GM21528 (cell line): ENCODE measurements at regions not wholly inside any gene's neighbourhood (a gene's known extent, or its start where the extent isn't known, plus 50 kb on each side); places are given as distances from the start of the nearest gene placed in this dataset.
A peak's percentile ranks its signal among the peaks of the same experiment; 100 is the strongest.
"Not testable (repeated sequence)": the region's sequence is repeated elsewhere in the genome, so short reads cannot be mapped to it uniquely, and the experiment has no call there.

Experiments used
- ATAC-seq: cut with Tn5 transposase; IDR thresholded peaks from one replicate; pipeline ENCODE4 v1.9.1; 2021; ENCODE audit warnings: mild to moderate bottlenecking, moderate library complexity; ENCODE audit not compliant: unreplicated experiment, low FRiP score

DNA sequence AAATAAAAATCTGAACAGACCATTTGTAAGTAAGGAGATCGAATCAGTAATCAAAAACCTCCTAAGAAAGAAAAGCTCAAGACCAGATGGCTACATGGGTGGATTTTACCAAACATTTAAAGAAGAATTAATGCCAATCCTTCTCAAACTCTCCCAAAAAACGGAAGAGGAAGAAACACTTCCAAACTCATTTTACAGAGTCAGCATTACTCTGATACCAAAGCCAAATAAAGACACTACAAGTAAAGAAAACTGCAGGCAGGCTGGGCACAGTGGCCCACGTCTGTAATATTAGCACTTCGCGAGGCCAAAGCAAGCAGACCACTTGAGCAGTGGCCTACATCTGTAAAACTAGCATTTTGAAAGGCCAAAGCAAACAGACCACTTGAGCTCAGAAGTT is 159.8 kb downstream of the DPY19L2 start:
- ATAC-seq = no peak

- no peak for ATAC-seq
These were observed 168.7 kb downstream of the DPY19L2 start for GRCh38 chr12:63499567-63499966.

GRCh38 chr12:63498239-63498638 is 170.1 kb downstream of the DPY19L2 start:
- no peak for ATAC-seq

DNA sequence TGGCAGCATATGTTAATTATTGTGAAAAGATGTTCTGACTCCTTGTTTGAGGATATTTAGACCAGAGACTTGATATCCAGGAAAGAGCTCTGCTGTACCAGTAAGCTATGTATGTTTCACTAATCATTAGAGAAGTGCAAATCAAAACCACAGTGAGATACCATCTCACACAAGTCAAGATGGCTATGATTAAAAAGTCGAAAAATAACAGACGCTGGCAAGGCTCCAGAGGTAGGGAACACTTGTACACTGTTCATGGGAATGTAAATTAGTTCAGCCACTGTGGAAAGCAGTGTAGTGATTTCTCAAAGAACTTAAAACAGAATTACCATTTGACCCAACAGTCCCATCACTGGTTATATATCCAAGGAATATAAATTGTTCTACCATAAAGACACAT is 171.6 kb downstream of the DPY19L2 start:
- no peak for ATAC-seq

- no peak for ATAC-seq
These were observed 172.3 kb downstream of the DPY19L2 start for GRCh38 chr12:63495974-63496373.

- ATAC-seq = not testable (repeated sequence)
These were observed 174.9 kb downstream of the DPY19L2 start for GRCh38 chr12:63493357-63493756.

- ATAC-seq = no peak
These were observed 188.1 kb downstream of the DPY19L2 start for GRCh38 chr12:63480186-63480585.

- ATAC-seq = no peak
These were observed 198.1 kb downstream of the DPY19L2 start for GRCh38 chr12:63470161-63470560.

- ATAC-seq = no peak
These were observed 200.3 kb downstream of the DPY19L2 start for GRCh38 chr12:63467951-63468350.

GRCh38 chr12:63457857-63458256 is 210.4 kb downstream of the DPY19L2 start:
- ATAC-seq = no peak

DNA sequence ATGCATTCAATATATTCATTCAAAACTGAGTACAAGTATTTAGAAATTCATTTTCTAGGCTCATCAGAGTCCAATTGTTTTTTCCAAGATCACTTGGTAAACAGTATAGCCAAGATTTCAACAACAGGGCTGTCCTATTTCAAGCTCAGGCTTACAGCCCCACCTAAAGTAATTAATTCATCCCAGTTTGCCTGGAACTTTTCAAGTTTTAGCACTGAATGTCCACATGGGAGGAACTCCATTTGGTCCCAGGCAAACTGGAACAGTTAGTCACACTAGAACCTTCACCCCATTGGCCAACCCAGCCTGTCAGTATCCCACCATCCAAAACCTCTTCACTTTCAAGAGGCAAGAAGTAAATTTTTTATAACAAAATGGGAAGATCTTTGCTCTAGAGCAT is 210.9 kb downstream of the DPY19L2 start:
- ATAC-seq = no peak

DNA sequence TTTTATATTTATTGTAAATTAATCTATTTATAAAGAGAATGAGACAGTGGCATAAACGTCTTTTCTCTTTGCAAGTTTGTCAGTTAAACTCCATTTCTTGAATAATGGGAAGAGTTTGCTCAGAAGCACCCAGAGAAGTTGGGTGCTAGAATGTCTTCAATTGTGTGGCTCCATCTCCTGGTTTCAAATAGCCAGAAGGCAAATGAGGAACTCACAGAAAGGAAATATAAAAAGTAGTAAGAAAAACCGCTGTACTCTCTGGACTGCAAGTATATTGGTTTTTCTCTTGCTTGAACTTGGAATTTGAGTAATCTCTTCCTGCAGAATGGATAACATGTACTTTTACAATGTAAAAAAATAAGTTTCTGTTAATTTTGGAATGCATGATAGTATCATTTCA is 217.5 kb downstream of the DPY19L2 start:
- no peak for ATAC-seq

DNA sequence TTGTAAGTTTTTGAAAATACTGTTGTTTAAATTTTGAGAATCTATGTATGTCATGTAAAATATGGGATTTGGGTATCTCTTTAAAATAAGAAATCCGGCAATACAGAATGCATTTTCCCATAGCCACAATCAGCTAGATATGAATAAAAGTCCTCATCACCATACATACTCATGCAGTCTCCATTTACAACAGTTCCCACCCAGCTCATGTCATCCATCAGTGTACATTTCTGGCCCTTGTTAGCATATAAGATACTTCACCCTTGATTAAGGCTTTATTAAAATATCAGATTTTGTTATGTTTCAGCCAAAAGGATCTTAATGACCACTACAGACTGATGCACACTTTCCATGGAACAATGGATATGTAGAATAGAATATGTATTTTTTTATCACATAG is 218.0 kb downstream of the DPY19L2 start:
- ATAC-seq = no peak

DNA sequence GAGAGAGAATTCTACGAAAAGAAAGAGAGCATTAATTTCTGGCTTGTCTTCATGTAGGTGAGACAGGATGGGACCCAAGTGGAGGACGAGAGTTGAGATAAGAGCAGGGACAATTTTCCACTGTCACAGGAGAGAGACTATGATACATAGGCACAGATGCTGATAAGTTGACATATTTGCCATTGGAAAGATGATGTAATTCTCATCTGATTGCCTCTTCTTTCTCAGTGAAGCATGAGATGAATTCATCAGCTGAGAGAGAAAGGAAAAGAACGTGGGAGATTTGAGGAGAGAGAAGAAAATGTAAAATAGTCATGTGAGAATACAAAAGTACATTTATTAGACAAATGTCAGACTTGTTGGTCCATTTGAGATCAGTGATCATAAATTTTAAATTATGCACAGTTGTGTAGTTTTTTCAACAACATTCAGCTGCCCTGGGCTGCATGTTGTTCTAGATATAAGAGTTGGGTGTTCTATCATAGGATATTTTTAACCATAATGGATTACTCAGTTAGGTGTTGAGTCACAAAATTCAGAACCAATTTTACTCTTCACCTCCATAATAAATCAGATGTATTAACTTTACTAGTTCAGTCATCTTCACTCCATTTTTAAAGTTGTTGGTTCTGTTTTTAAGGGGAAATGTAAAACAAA is 222.9 kb downstream of the DPY19L2 start:
- no peak for ATAC-seq

- no peak for ATAC-seq
These were observed 228.2 kb downstream of the DPY19L2 start for GRCh38 chr12:63440048-63440447.

GRCh38 chr12:63434384-63434783 is 233.9 kb downstream of the DPY19L2 start:
- ATAC-seq = not testable (repeated sequence)

DNA sequence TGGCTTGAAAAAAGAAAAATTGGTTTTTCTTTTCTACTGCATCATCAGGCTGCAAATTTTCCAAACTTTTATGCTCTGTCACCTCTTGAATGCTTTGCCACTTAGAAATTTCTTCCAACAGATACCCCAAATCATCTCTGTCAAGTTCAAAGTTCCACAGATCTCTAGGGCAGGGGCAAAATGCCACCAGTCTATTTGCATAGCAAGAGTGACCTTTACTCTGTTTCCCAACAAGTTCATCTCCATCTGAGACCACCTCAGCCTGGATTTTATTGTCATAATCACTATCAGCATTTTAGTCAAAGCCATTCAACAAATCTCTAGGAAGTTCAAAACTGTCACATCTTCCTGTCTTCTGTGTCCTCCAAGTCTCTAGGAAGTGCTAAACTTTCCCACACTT is 240.3 kb downstream of the DPY19L2 start:
- not testable (repeated sequence) for ATAC-seq

DNA sequence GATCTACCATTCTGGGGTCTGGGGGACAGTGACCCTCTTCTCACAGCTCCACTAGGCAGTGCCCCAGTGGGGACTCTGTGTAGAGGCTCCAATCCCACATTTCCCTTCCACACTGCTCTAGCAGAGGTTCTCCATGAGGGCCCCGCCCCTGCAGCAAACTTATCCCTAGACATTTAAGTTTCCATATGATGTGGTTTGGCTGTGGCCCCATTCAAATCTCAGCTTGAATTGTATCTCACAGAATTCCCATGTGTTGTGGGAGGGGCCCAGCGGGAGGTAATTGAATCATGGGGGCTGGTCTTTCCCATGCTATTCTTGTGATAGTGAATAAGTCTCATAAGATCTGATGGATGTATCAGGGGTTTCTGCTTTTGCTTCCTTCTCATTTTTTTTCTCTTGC is 241.3 kb downstream of the DPY19L2 start:
- ATAC-seq = not testable (repeated sequence)

- ATAC-seq = no peak
These were observed 243.6 kb downstream of the DPY19L2 start for GRCh38 chr12:63424671-63425070.

- no peak for ATAC-seq
These were observed 244.5 kb downstream of the DPY19L2 start for GRCh38 chr12:63423839-63424238.

- peak; percentile 86 for ATAC-seq
These were observed 248.1 kb downstream of the DPY19L2 start for GRCh38 chr12:63420206-63420644.

GRCh38 chr12:63419154-63419553 is 249.1 kb downstream of the DPY19L2 start:
- no peak for ATAC-seq

- no peak for ATAC-seq
These were observed 251.5 kb downstream of the DPY19L2 start for GRCh38 chr12:63416788-63417187.
